ENCODE measurements at regions not wholly inside any gene's neighbourhood (a gene's known extent, or its start where the extent isn't known, plus 50 kb on each side); places are given as distances from the start of the nearest gene placed in this dataset.
"Not testable (repeated sequence)": the region's sequence is repeated elsewhere in the genome, so short reads cannot be mapped to it uniquely, and the experiment has no call there.

DNA sequence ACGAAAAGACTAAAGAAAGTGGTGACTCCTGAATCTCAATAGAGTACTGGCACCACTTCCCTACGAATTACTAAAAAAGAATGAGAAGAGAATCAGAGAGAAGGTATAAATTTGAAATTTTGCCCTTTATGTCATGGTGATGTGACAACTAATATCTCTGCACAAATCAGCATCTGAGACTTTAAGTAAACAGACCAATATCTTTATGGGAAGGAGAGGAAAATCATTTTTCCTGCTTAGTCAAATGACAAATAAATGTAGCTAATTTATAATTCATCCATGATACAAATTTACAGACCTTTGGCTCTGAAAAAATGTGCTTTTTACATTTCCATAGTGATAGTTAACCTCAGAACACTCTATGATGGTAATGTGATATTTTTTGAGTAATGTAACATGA is 424.8 kb upstream of the EPHA5 start:
- DNase-seq = no peak

DNA sequence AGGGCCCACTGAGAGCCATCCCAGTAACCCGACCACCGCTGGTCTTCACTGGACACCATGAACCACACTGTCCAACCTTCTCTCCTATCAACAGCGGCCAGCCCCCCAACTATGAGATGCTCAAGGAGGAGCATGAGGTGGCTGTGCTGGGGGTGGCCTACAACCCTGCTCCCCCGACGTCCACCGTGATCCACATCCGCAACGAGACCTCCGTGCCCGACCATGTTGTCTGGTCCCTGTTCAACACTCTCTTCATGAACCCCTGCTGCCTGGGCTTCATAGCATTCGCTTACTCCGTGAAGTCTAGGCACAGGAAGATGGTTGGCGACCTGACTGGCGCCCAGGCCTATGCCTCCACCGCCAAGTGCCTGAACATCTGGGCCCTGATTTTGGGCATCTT is 423.8 kb upstream of the EPHA5 start:
- DNase-seq = no peak

DNA sequence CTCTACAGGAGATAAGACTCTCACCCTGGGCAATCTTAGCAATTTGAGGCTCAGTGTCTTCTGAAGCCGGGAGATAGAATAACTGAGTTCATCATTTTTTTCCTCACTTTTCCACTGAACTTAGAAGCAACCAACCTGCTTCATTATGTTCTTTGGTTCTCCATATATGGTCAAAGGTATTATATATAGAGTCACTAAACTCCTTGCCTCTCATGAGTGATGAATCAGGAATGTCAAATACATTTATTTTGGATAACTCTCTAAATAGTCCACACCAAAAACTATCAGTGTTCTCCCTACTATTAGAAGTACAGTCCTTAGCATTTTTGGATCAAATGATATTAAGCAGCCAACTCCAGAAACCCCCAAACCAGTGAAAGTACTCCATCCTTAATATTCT is 421.5 kb upstream of the EPHA5 start:
- no peak for DNase-seq

DNA sequence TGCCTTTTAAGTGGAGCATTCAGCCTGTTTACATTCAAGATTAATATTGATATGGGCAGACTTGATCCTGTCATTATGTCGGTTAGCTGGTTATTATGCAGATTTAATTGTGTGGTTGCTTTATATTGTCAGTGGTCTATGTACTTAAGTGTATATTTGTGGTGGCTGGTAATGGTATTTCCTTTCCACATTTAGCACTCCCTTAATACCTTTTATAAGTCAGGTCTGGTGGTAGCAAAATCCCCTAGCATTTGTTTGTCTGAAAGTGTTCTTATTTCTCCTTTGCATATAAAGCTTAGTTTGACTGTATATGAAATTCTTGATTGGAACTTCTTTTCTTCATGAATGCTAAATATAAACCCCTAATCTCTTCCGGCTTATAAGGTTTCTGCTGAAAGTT is 403.7 kb upstream of the EPHA5 start:
- no peak for DNase-seq

DNA sequence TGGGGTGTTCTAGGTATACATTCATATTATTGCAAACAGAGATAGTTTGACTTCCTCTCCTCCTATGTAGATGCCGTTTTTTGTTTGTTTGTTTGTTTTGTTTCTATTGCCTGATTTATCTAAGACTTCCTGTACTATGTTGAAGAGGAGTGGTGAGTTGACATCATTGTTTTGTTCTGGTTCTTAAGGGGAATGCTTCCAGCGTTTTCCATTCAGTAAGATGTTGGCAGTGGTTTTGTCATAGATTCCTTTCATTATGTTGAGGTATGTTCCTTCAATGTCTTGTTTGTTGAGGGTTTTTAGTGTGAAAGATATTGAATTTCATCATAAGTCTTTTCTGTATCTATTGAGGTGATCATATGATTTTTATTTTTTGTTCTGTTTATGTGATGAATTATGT is 401.6 kb upstream of the EPHA5 start:
- no peak for DNase-seq

DNA sequence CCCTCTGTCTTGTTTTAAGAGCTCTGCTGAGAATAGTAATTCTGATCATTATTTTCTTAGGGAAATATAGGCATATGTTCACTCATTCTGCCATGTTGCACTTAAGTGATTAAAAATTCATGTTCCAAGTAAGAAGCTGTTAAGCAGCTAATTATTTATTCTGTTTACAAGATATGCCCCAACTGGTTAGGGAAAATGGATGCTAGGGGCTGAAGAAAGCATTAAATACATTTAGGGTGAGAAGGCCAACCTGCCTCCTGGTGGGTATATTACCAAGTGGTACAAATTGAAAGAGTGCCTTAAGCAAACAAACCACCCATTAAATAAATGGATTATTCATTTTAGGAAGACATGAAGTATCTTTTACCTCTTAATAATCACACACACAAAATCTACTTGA is 392.6 kb upstream of the EPHA5 start:
- no peak for DNase-seq

DNA sequence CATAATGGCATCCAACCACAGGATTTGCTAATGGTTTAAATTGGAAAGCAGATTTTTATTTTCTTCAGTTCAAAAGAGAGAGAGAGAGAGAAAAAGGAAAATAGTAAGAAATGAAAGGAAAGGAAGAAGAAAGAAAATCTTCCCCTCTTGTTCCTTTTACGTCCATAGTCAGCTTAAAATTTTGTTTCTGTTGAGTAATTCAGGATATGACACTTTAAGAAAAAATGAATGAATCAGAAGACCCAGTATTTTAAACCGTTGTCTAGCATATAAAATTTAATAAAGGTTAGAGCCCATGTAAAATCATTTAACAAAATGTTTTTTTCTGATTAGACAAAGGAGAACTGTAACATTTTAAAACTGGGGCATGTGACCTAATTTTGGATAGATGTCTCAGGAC is 391.8 kb upstream of the EPHA5 start:
- DNase-seq = no peak

DNA sequence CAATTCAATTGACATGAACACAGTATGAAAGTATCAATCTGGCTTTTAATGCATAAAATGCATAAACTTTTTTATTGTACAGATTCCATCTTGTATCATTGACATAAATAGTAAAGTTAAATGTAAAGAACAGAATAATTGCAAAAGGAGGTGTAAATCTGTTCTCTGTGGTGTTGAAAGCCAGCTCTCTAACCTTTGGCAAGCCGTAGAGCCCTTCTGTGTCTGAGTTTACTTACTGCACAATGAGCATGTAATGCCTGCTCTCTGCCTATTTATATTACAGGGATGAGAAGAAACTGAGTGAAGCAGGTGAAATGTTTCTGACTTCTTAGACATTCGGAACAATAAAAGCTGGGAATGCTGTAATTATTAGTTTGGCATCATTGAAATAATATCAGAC is 389.3 kb upstream of the EPHA5 start:
- DNase-seq = no peak

DNA sequence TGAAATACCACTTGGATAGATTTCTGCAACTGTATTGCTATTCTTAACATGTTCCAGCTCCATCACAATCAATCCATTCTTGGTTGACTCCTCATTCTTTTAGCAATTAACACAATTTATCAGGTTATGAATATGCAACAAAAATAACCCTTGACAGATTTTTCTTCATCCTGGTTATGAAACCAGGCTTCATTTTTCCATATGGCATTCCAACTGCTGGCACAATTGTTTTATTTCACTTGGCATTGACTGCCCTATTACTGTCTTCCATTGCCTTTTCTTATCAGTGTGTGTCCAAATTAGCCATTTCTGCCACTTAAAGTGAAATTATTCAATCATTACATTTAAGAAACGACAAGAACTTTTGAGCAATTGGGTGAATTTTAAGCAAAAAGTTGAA is 388.8 kb upstream of the EPHA5 start:
- no peak for DNase-seq

DNA sequence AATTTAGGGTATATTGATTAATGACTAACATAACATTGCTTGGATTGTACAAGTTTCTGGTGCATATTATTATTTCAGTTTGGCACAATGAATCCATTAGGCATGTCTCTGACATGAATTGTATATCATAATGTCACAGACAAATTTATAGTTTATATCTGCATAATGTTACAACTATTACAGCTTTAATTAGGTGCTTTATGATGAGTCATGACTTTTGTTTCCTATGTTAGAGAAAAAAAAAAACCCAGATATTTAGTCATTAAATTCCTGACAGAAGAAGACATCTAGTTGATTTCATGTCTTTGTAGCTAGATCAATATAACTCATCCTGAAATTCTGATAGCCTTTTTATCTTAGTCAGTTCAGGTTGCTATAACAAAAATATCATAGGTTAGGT is 385.7 kb upstream of the EPHA5 start:
- no peak for DNase-seq

DNA sequence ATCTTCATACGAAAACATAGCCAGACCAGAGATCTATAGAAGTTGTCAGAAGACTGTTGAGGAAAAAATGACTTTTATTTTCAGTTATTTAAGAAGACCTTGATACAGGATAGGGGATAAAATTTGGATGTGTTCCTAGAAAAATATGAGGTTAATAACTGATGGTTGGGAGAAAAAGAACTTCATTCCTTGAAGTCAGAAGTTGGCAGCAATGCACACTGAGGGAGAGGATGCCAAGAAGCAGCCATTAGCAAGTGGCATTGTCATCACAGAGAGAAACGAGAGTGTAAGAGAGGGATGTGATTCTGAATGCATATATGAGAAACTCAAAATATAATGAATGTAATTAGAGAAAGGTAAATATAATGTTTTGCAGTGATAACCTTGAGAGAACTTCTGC is 382.1 kb upstream of the EPHA5 start:
- DNase-seq = no peak

DNA sequence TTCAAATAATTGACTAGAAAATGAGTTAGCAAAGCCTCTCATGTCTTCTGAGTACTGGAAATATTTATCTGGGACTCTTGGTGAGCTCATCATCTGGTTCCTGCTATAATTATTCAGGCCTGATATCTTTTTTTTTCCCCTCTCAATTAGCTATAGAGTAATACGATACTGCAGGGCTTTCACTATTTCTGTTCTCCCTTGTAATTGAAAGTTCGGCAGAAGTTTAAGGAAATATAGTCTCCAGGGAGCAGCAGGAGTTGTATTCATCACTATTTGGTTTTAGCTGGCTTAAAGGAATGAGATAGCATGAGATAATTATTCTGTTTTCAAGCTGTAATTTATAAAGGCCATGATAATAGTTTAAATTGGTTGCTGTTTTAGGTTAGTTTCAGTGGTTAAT is 378.6 kb upstream of the EPHA5 start:
- DNase-seq = no peak

DNA sequence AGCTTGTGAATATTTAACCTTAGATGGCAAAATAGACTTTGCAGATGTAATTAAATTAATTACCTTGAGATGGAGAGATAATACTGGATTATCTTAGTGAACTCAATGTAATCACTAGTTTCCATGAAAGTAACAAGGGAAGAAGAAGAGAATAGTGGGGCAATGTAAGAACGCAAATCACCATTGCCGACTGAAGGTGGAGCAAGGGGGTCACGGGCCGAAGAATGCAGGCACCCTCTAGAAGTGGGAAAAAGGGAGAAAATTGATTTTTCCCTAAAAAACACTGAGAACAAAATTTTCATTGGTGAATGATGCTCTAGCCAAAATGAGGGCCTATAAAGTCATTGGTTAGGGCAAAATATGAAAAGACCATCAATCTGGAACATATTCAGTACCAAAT is 375.6 kb upstream of the EPHA5 start:
- DNase-seq = no peak

DNA sequence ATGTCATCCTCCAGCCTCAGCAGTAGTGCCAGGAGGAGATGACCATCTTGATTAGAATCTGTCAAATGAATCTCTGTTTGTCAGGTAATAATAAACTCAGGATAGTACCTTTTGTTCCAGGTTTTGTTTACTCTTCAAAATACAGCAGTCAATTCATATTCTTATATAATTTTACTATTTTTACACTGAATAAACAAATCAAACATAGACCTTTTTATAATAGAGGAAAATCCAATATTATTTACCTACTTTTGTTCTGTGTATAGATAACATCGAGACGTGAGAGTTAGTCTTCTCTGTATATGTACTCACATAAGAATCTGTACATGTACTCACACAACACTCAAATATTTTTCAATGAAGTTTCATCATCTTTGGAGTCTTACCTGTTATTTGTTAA is 365.4 kb upstream of the EPHA5 start:
- DNase-seq = no peak

DNA sequence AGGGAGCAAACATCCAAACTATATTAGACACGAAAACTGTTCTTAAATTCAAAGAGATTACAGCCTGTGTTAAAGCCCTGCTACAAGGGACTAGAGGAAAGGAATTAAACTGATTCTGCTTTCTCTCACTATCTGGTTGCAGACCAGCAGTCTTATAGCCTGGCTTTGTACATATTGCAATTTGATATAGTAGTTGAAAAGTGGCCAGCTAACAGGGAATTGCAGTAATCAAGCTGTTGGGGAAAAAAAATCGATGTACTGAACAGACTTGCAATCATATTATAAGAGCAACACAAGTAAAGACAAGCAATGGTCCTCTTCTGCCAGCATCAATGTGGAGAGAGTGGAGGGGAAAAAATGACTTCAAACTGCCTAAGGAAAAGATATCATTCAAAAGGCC is 364.4 kb upstream of the EPHA5 start:
- DNase-seq = no peak

DNA sequence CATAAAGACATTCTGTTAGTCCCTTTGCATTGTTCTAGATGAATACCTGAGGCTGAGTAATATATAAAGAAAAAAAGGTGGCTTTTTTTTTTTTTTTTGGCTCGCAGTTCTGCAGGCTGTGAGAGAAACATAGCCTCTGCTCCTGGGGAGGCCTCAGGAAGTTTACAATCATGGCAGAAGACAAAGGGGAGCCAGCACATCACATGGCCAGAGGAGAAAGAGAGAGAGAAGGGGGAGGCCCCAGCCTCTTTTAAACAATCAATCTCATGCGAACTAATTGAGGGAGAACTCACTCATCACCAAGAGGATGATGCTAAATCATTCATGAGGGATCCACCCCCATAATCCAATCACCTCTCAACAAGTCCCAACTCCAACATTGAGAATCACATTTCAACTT is 364.0 kb upstream of the EPHA5 start:
- DNase-seq = no peak

DNA sequence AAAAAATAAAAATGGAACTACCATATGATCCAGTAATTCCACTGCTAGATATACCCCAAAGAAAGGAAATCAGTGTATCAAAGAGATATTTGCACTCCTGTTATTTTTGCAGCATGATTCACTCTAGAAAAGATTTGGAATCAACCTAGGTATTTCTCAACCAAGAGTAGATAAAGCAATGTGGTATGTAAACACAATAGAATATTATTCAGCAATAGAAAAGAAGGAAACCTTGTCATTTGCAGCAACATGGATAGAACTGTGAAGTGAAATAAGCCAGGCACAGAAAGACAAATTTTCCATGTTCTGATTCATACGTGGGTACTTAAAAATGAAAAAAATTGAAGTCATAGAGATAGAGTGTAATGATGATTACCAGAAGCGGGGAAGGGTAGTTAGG is 362.3 kb upstream of the EPHA5 start:
- no peak for DNase-seq

DNA sequence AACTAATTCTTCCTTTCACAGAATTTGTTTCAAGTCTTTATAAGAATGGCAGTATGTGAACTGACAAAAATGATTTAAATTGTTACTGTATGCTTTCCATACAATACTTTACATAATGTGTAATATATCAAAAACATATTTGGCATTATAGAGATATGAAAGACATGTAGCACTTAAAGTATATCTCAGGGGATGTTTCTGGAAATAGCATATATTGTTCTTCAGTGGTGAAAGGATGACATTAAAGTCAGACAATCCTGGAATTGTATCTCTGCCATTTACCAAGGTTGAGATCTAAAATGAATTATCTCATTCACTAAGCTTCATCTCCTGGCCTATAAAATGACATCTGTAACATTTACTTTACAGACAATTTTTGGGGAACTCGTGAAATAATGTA is 358.4 kb upstream of the EPHA5 start:
- no peak for DNase-seq

DNA sequence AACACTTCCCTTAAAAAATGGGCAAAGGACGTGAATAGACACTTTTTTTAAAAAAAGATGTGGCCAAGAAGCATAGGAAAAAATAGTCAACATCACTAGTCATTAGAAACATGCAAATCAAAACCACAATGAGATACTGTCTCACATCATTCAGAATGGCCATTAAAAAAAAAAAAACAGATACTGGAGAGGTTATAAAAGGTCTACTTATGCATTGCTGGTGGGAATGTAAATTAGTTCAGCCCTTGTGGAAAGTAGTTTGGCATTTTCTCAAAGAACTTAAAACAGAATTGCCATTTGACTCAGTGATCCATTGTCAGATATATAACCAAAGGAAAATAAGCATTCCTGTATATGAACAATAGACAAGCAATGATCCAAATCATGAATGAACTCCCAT is 352.8 kb upstream of the EPHA5 start:
- no peak for DNase-seq

DNA sequence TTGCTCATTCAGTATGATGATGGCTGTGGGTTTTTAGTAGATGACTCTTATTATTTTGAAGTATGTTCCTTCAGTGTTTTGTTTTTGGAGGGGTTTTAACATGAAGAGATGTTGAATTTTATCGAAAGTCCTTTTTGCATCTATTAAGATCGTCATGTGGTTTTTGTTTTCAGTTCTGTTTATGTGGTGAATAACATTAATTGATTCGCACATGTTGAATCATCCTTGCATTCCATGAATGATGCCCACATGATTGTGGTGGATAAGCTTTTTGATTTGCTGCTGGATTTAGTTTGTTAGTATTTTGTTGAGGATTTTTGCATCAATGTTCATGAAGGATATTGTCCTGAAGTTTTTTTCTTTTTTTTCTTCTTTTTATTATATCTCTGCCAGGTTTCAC is 347.4 kb upstream of the EPHA5 start:
- no peak for DNase-seq

DNA sequence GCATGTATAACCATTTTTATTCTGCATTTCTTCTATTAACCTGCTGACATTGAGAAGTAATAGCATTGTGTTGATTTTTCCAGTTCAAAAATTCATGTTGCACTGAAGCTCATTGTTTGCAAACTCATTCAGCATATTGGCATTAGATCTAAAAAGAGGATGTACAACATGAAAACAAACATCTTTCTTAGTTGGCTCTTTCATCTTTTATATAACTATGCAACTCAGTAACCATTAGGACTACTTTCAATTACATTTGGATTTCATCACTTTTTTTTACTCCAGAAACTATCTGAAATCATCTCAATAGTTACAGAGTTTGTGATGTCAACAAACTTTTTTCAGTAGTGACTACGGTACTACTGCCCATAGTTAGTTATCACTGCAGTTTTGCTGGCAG is 346.0 kb upstream of the EPHA5 start:
- no peak for DNase-seq

DNA sequence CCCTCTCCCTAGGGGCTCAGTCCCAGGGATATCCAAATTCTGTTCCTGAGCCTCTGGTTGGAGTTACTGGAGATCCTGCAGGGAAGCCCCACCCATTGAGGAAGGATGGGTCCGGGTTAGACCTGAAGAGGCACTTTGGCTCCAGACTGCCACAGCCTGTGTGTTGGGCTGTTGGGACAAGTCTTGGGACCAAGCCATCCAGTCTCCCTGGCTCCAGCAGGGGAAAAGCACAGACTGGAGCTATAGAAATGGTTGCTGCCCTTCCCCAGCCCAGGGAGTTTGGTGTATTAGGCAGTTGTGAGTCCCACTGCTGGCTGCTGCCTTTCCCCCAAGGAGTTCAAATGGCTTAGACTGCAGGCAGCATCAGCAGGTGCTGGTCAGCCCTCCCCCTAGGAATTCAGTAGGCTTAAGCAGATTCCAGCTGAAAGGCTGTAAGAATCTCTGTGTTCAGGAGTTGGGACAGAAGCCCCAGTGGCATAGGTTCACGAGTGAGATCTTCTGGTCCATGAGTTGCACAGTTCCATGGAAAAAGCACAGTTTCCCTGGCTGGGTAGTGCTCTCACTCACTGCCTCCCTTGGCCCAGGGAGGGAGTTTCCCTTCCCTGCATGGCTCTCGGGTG is 344.0 kb upstream of the EPHA5 start:
- DNase-seq = no peak

DNA sequence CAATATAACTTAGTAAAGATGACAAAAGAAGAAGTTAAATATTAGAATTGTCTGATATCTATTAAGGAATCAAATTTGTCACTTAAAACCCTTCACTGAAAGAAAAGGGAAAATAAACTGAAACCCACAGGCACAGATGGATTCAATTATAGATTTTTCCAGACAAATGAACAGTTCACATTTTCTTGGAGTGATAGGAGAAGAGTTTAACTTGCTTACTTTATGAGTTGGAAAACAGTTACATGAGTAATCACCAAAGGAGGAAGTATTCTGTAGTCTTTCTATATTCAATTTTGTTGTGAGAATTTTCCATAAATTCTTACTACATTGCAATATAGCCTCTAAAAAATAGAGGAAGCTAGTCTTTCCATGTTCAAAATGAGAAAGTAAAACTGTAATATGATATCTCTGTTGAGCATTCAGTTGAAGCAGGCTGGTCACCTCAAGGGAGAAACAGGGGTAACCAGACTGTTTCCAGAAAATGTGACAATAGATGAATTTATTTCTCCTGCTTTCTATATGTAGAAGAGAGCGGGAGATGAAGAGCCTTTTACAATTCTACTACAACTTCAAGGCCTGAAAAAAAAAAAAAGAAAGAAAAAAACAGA is 330.3 kb upstream of the EPHA5 start:
- DNase-seq = no peak

DNA sequence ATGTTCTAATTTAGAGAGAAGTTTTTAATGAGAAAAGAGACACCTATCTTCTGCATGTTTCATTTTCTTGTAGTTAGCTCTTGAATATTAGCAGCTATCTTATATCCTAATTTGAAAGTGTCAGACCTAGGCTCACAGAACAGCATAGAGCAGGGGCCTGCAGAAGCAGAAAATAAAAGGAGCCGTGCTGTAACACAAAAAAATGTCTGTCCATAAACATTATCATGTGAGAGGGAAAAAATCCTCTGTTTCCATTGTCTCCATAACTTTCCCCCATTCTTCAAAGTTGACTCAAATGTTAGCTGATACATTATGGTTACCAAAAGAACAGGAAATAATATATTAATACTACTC is 329.2 kb upstream of the EPHA5 start:
- no peak for DNase-seq

DNA sequence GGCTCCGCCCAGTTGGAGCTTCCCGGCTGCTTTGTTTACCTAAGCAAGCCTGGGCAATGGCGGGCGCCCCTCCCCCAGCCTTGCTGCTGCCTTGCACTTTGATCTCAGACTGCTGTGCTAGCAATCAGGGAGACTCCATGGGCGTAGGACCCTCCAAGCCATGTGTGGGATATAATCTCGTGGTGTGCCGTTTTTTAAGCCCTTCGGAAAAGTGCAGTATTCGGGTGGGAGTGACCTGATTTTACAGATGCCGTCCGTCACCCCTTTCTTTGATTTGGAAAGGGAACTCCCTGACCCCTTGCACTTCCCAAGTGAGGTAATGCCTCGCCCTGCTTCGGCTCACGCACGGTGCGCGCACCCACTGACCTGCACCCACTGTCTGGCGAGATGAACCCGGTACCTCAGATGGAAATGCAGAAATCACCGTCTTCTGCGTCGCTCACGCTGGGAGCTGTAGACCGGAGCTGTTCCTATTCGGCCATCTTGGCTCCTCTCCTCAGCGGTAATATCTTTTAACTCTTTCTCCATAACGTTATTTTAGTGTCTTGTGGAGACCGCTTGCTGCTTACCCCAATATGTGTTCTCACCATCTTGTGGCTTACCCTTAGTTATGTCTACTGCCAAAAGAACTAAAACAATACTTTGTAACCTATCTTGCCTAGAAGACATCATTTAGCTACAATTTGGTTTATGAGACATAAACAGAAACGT is 328.7 kb upstream of the EPHA5 start:
- DNase-seq = not testable (repeated sequence)
